ENCODE measurements at regions not wholly inside any gene's neighbourhood (a gene's known extent, or its start where the extent isn't known, plus 50 kb on each side); places are given as distances from the start of the nearest gene placed in this dataset.

DNA sequence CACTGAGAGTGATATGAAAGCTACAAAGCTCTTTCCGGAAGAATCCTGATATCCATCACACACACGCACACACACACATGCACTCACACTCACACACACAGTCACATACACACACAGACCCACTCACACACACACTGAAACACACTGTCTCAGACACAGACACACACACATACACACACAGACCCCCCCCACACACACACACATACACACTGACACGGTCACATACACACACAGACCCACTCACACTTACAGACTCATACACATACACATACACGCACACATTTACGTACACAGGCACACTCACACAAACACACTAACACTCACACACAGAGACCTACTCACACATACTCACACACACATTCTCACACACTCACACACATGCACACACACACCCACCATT is 58.6 kb downstream of the LIG4 start:
- DNase-seq (ENCODE audit: low spot score in 2 of 2) (no peak), ATAC-seq (no peak)
- H3K4me3 Mint-ChIP-seq, result no peak overlapping the region
- H3K36me3 Mint-ChIP-seq, result no peaks in the 10 kb centered on the region
- H3K27ac Mint-ChIP-seq, result no peak overlapping the region
- H3K4me1 Mint-ChIP-seq, result no peaks in the 10 kb centered on the region
- no peaks in the 10 kb centered on the region for H3K9me3 Mint-ChIP-seq

DNA sequence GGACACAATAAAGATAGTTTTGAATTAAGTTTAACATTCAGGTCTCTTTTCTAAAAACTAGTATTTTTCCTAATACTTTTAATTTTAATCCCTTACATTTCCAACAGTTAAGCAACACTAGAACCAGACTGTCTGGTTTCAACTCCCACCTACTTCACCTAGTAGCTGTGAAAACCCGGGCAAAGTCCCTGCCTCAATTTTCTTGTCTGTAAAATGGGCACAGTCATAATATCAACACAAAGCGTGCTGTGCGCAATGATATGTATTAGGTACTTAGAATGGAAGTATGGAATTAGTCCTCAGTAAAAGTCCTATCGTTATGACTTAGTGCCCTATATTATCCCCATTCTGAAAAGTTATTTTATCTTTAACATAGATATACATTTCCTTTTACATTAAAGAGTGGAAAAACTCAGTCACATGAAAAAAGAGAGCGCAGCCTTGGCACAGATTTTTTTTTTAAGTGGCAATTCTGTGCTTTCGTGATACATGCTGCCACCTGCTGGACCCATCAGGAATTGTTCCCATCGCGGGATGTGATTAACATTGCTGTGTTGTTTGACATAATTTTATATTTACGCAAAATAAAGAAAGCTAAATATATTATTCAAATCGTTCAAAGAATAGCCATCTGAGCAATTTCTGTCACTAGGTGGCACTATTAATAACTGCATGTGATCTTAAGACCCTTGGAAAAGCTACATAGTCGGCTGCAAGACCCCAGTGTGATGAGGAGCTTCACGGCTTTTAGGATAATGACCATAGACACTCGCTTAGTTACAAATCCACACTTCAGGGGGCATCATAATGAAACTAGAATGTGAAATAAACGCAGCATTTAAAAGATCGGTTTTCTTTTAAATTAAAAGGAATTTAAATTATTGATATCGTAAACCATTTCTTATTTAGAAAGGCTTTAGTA is 59.9 kb downstream of the LIG4 start:
- no peak overlapping the region for H3K27ac Mint-ChIP-seq
- no peaks in the 10 kb centered on the region for H3K9me3 Mint-ChIP-seq
- H3K36me3 Mint-ChIP-seq, result no peaks in the 10 kb centered on the region
- no peak overlapping the region for H3K4me3 Mint-ChIP-seq
- DNase-seq (ENCODE audit: low spot score in 2 of 2), result peak; percentile 17 to 67
- no peak for ATAC-seq
- no peaks in the 10 kb centered on the region for H3K4me1 Mint-ChIP-seq

DNA sequence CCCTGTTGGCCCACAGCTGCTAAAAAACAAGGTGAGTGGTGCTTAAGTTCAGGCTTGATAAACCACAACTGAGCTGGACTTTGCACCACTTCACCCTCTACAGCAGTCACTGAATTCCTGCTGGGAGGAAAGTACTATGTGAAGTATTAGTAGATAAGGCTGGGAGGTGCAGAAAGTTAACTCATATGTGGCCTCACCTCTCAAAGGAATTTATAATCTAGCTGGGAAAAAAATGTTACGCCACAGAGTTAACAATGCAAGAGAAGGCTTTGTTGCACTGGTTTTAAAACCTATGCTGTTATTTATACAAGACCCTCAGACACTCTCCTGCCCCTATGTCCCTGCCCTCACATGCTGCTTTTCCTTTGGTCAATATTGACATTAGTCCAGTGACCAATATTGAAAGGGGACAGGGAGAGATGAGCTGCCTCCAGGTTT is 60.9 kb downstream of the LIG4 start:
- H3K27ac Mint-ChIP-seq, result no peak overlapping the region
- DNase-seq (ENCODE audit: low spot score in 2 of 2), result no peak
- ATAC-seq, result no peak
- no peaks in the 10 kb centered on the region for H3K4me1 Mint-ChIP-seq
- no peak overlapping the region for H3K4me3 Mint-ChIP-seq
- H3K9me3 Mint-ChIP-seq, result no peaks in the 10 kb centered on the region
- no peaks in the 10 kb centered on the region for H3K36me3 Mint-ChIP-seq

GRCh38 chr13:108146642-108147041 is 68.7 kb downstream of the LIG4 start:
- no peaks in the 10 kb centered on the region for H3K36me3 Mint-ChIP-seq
- H3K4me3 Mint-ChIP-seq, result no peak overlapping the region
- no peaks in the 10 kb centered on the region for H3K4me1 Mint-ChIP-seq
- H3K27ac Mint-ChIP-seq, result no peak overlapping the region
- ATAC-seq, result no peak
- peaks cover 7% of the 10 kb centered on the region for H3K9me3 Mint-ChIP-seq
- no peak for DNase-seq (ENCODE audit: low spot score in 2 of 2)

- H3K4me1 Mint-ChIP-seq, result no peaks in the 10 kb centered on the region
- H3K4me3 Mint-ChIP-seq, result no peak overlapping the region
- DNase-seq (ENCODE audit: low spot score in 2 of 2) (no peak), ATAC-seq (no peak)
- no peak overlapping the region for H3K27ac Mint-ChIP-seq
- H3K36me3 Mint-ChIP-seq, result no peaks in the 10 kb centered on the region
- H3K9me3 Mint-ChIP-seq, result peaks cover 6% of the 10 kb centered on the region
Observed at GRCh38 chr13:108142702-108143436, 72.5 kb downstream of the LIG4 start.

DNA sequence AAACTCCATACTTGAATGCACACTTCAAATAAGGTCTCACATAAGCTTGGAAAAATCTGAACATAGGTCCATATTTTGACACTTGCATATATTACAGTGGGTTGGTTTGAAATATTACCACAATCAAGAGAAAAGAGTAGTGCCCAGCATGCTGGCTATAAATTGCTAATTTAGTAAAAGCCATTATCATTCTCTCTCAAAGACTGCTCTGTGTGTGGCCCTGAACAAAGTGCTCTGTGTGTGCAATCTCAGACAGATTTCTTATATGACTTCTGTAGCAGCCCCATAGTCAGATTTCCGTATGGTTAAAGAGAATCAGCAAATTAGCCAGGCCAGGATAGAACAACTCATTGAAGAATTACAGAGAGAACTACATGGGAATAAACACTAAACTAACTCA is 78.2 kb downstream of the LIG4 start:
- no peak for ATAC-seq
- no peaks in the 10 kb centered on the region for H3K9me3 Mint-ChIP-seq
- no peak overlapping the region for H3K27ac Mint-ChIP-seq
- DNase-seq (ENCODE audit: low spot score in 2 of 2), result no peak
- no peaks in the 10 kb centered on the region for H3K4me1 Mint-ChIP-seq
- H3K36me3 Mint-ChIP-seq, result no peaks in the 10 kb centered on the region
- no peak overlapping the region for H3K4me3 Mint-ChIP-seq

DNA sequence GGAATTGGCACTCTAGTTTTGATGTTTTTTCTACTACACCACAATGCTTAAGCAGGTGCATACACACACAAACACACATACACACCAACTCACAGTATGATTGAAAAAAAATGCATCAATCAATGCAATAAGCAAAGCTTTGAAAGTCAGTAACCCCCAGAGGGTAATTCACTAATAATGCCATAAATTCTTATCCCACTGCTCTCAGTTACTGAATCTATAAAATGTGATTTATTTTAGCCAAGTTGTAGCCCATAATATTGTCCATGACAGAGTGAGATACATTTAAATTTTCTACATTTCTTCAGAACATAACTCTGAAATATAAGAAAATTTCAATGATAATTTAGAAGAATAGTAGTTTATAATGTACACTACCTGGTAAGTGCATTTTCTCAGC is 87.9 kb downstream of the LIG4 start:
- Mint-ChIP-seq H3K9me3 (peaks cover 3% of the 10 kb centered on the region), H3K4me3 (no peak overlapping the region), H3K4me1 (no peaks in the 10 kb centered on the region), H3K36me3 (no peaks in the 10 kb centered on the region), H3K27ac (no peak overlapping the region)
- DNase-seq (ENCODE audit: low spot score in 2 of 2), result no peak
- ATAC-seq, result no peak

DNA sequence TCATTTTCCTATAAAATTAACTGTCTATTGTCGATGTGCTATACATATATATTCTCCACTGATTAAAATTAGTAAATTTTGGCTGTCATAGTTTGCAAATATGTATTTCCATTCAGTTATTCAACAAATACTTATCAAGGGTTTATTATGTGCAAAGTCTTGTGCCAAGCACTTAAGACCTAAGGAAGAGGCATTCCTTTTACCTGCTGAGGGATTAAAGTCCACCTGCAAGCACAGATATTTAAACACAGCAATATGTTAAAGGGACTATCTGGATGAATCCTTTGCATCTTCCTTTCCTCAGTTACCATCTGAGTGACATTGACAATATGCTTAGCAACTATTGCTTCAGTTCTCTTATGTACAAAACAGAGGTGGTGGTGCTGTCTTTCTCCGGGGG is 89.3 kb downstream of the LIG4 start:
- Mint-ChIP-seq H3K9me3 (peaks cover 3% of the 10 kb centered on the region), H3K4me1 (no peaks in the 10 kb centered on the region), H3K36me3 (no peaks in the 10 kb centered on the region), H3K4me3 (no peak overlapping the region), H3K27ac (no peak overlapping the region)
- ATAC-seq (no peak), DNase-seq (ENCODE audit: low spot score in 2 of 2) (no peak)

DNA sequence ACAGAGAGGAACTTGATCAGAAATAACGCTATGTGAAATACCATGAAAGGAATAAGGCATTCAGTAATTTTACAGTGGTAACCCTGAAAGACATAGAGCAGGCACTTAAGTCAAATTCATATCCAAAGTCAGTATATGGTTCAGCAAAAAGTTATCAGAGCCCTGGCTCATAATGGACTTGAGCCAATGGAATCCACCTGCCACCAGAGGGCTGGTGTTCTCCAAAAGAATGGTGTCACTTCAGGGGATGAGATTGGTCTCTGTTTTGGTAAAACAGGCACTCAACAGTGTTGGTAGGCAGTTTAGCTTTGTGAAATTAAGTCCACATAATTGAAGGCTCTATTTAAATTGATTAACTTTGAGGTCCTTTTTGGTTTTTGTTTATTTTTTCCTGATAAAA is 93.9 kb downstream of the LIG4 start:
- Mint-ChIP-seq H3K9me3 (peaks cover 3% of the 10 kb centered on the region), H3K27ac (no peak overlapping the region)

DNA sequence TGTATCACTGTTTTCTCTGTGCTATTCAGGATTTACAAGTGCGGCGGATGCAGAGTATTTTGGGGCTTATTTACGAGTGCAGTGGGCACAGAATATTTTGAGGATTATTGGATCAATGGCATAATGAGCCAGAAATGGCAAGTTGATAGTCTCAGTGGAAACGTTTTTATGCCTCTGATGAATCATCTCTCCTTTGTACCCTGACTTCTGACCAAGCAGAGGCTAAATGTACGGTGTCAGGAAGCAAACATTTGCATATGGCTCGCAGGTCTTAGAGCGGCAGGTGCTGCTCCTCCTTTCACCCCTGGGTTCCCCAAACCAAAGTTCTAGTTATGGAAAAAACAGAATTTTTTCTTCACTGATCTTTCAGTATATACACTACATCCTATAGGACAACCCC is 94.5 kb downstream of the LIG4 start:
- peaks cover 3% of the 10 kb centered on the region for H3K9me3 Mint-ChIP-seq
- H3K36me3 Mint-ChIP-seq, result no peaks in the 10 kb centered on the region
- no peaks in the 10 kb centered on the region for H3K4me1 Mint-ChIP-seq
- H3K4me3 Mint-ChIP-seq, result no peak overlapping the region
- ATAC-seq (no peak), DNase-seq (ENCODE audit: low spot score in 2 of 2) (no peak)
- no peak overlapping the region for H3K27ac Mint-ChIP-seq

More for the DNA sequence above, 93.9 kb downstream of the LIG4 start:
- no peaks in the 10 kb centered on the region for H3K4me1 Mint-ChIP-seq
- DNase-seq (ENCODE audit: low spot score in 2 of 2) (no peak), ATAC-seq (no peak)
- H3K4me3 Mint-ChIP-seq, result no peak overlapping the region
- H3K36me3 Mint-ChIP-seq, result no peaks in the 10 kb centered on the region

- no peak for ATAC-seq
- Mint-ChIP-seq H3K4me1 (no peaks in the 10 kb centered on the region), H3K4me3 (no peak overlapping the region), H3K36me3 (no peaks in the 10 kb centered on the region), H3K27ac (no peak overlapping the region), H3K9me3 (peaks cover 3% of the 10 kb centered on the region)
- DNase-seq (ENCODE audit: low spot score in 2 of 2), result no peak
Observed at GRCh38 chr13:108120302-108120701, 95.0 kb downstream of the LIG4 start.

GRCh38 chr13:108115738-108116137 is 99.6 kb downstream of the LIG4 start:
- DNase-seq (ENCODE audit: low spot score in 2 of 2) (no peak), ATAC-seq (no peak)
- Mint-ChIP-seq H3K27ac (no peak overlapping the region), H3K9me3 (peaks cover 5% of the 10 kb centered on the region), H3K4me1 (no peaks in the 10 kb centered on the region), H3K36me3 (no peaks in the 10 kb centered on the region), H3K4me3 (no peak overlapping the region)

- no peak for ATAC-seq
- H3K36me3 Mint-ChIP-seq, result no peaks in the 10 kb centered on the region
Observed at GRCh38 chr13:108113407-108113806, 101.9 kb downstream of the LIG4 start.

GRCh38 chr13:108104736-108105135 is 110.6 kb downstream of the LIG4 start:
- Mint-ChIP-seq H3K36me3 (no peaks in the 10 kb centered on the region), H3K4me1 (no peaks in the 10 kb centered on the region), H3K9me3 (peaks cover 5% of the 10 kb centered on the region), H3K27ac (no peak overlapping the region), H3K4me3 (no peak overlapping the region)
- ATAC-seq, result no peak
- DNase-seq (ENCODE audit: low spot score in 2 of 2), result no peak

More at GRCh38 chr13:108113407-108113806, 101.9 kb downstream of the LIG4 start:
- no peak for DNase-seq (ENCODE audit: low spot score in 2 of 2)
- Mint-ChIP-seq H3K27ac (no peak overlapping the region), H3K9me3 (peaks cover 2% of the 10 kb centered on the region), H3K4me3 (no peak overlapping the region), H3K4me1 (no peaks in the 10 kb centered on the region)

GRCh38 chr13:108102771-108103170 is 112.6 kb downstream of the LIG4 start:
- Mint-ChIP-seq H3K27ac (no peak overlapping the region), H3K4me3 (no peak overlapping the region), H3K9me3 (peaks cover 7% of the 10 kb centered on the region), H3K36me3 (no peaks in the 10 kb centered on the region), H3K4me1 (no peaks in the 10 kb centered on the region)
- ATAC-seq (no peak), DNase-seq (ENCODE audit: low spot score in 2 of 2) (no peak)

Data from stimulated activated effector memory CD8-positive, alpha-beta T cell treated with anti-CD3 and anti-CD28 coated beads, Interleukin-12 subunit alpha, Interleukin-12 subunit beta, amount 100 ng/mL, for 72 hours (primary cell).